ENCODE measurements at regions not wholly inside any gene's neighbourhood (a gene's known extent, or its start where the extent isn't known, plus 50 kb on each side); places are given as distances from the start of the nearest gene placed in this dataset.

- TF ChIP-seq CTCF (IDR thresholded peaks at IDR 0.05) (no peak), POLR2A (IDR thresholded peaks at IDR 0.05) (no peak), POLR2AphosphoS5 (IDR thresholded peaks at IDR 0.05) (no peak)
These were observed 150.8 kb upstream of the MYCN start for GRCh38 chr2:15789381-15790062.

Measured in transverse colon (tissue), 4 donors.